Neural cell (in vitro differentiated cells): ENCODE measurements at regions not wholly inside any gene's neighbourhood (a gene's known extent, or its start where the extent isn't known, plus 50 kb on each side); places are given as distances from the start of the nearest gene placed in this dataset.

Experiments used
- H2AFZ ChIP-seq: fragments of 200-600, 300-800 bp; sonication (generic), shearing (Covaris generic); 2 replicates; pipeline ENCODE4 v1.6.0; 2014; ENCODE audit warnings: low read depth, mild to moderate bottlenecking, antibody characterized with exemption, low read length, moderate library complexity
- H3F3A ChIP-seq: fragments of 200-600 bp; shearing (Covaris generic); 2 replicates; pipeline ENCODE4 v1.6.1; 2016; ENCODE audit warnings: mild to moderate bottlenecking, moderate library complexity, mixed read lengths, antibody characterized with exemption, low read length; ENCODE audit not compliant: insufficient read depth, poor library complexity, severe bottlenecking
- H3K27ac ChIP-seq: fragments of 200-600, 300-800 bp; sonication (generic), shearing (Covaris generic); 2 replicates; pipeline ENCODE4 v1.5.1; 2014; ENCODE audit warnings: mild to moderate bottlenecking, low read length, moderate library complexity
- H3K27me3 ChIP-seq: fragments of 300-800, 200-600 bp; sonication (generic), shearing (Covaris generic); 2 replicates; pipeline ENCODE4 v1.6.0; 2014; ENCODE audit warnings: mild to moderate bottlenecking, low read depth, low read length, moderate library complexity; ENCODE audit not compliant: insufficient read depth
- H3K36me3 ChIP-seq: fragments of 300-800, 200-600 bp; sonication (generic), shearing (Covaris generic); 2 replicates; pipeline ENCODE4 v1.5.1; 2014; ENCODE audit warnings: mild to moderate bottlenecking, antibody characterized with exemption, low read length, moderate library complexity; ENCODE audit not compliant: insufficient read depth
- H3K4me2 ChIP-seq: fragments of 300-800, 200-600 bp; sonication (generic), shearing (Covaris generic); 2 replicates; pipeline ENCODE4 v1.6.0; 2014; ENCODE audit warnings: mild to moderate bottlenecking, low read length
- H3K4me3 ChIP-seq: fragments of 300-800, 200-600 bp; sonication (generic), shearing (Covaris generic); 2 replicates; pipeline ENCODE4 v1.5.1; 2014; ENCODE audit warnings: mild to moderate bottlenecking, low read length, moderate library complexity
- H3K79me2 ChIP-seq: fragments of 200-600 bp; shearing (Covaris generic); replicated peaks from 2 replicates; pipeline ENCODE4 v1.6.0; 2014; ENCODE audit warnings: mild to moderate bottlenecking, low read length, moderate library complexity; ENCODE audit not compliant: insufficient read depth
- H3K9ac ChIP-seq: fragments of 300-800, 200-600 bp; sonication (generic), shearing (Covaris generic); 2 replicates; pipeline ENCODE4 v1.6.1; 2016; ENCODE audit warnings: mild to moderate bottlenecking, low read length, mixed read lengths
- H3K9me2 ChIP-seq: fragments of 200-600 bp; shearing (Covaris generic); 2 replicates; pipeline ENCODE4 v1.6.1; 2016; ENCODE audit warnings: mild to moderate bottlenecking, low read length, mixed read lengths; ENCODE audit not compliant: insufficient read depth
- H3K9me3 ChIP-seq: fragments of 200-600, 300-800 bp; sonication (generic), shearing (Covaris generic); 2 replicates; pipeline ENCODE4 v1.6.1; 2016; ENCODE audit warnings: mild to moderate bottlenecking, mixed run types, low read length, moderate library complexity, mixed read lengths
- H4K20me1 ChIP-seq: fragments of 200-600 bp; shearing (Covaris generic); 2 replicates; pipeline ENCODE4 v1.6.1; 2016; ENCODE audit warnings: mild to moderate bottlenecking, mixed run types; ENCODE audit not compliant: insufficient read depth
- EP300 ChIP-seq: fragments of 450-650 bp; conservative IDR thresholded peaks from 2 replicates; pipeline ENCODE4 v1.6.1; 2014; ENCODE audit warnings: antibody characterized with exemption, mild to moderate bottlenecking, moderate library complexity; ENCODE audit not compliant: poor library complexity, severe bottlenecking
- EZH2 ChIP-seq: fragments of 200-600, 300-800 bp; shearing (Covaris generic), sonication (generic); IDR thresholded peaks from 2 replicates; pipeline ENCODE4 v1.6.1; 2014; ENCODE audit warnings: antibody characterized with exemption, low read length, borderline replicate concordance, mild to moderate bottlenecking; ENCODE audit not compliant: insufficient read depth, poor library complexity, severe bottlenecking
- MXI1 ChIP-seq: fragments of 450-650 bp; conservative IDR thresholded peaks from 2 replicates; pipeline ENCODE4 v1.6.1; 2014; ENCODE audit warnings: antibody characterized with exemption, mild to moderate bottlenecking; ENCODE audit not compliant: poor library complexity, severe bottlenecking
- POLR2AphosphoS5 ChIP-seq: IDR thresholded peaks from 2 replicates; pipeline ENCODE4 v1.6.1; 2012
- RAD21 ChIP-seq: fragments of 450-650 bp; conservative IDR thresholded peaks from 2 replicates; pipeline ENCODE4 v1.6.1; 2014; ENCODE audit warnings: antibody characterized with exemption, mild to moderate bottlenecking, moderate library complexity
- SMC3 ChIP-seq: fragments of 450-650 bp; conservative IDR thresholded peaks from 2 replicates; pipeline ENCODE4 v1.6.1; 2014; ENCODE audit warnings: antibody characterized with exemption, mild to moderate bottlenecking, moderate library complexity; ENCODE audit not compliant: poor library complexity
- TAF1 ChIP-seq: IDR thresholded peaks from 2 replicates; pipeline ENCODE4 v1.6.1; 2012; ENCODE audit warnings: low read depth
- TF ChIP-seq, protein P1 (sequence below): fragments of 450-650 bp; IDR thresholded peaks from 2 replicates; pipeline ENCODE4 v1.5.1; 2014; ENCODE audit warnings: antibody characterized with exemption, mild to moderate bottlenecking, moderate library complexity; ENCODE audit not compliant: poor library complexity, severe bottlenecking
- TF ChIP-seq, protein P2 (sequence below): IDR thresholded peaks from 2 replicates; pipeline ENCODE4 v1.6.1; 2012; ENCODE audit warnings: borderline replicate concordance

DNA sequence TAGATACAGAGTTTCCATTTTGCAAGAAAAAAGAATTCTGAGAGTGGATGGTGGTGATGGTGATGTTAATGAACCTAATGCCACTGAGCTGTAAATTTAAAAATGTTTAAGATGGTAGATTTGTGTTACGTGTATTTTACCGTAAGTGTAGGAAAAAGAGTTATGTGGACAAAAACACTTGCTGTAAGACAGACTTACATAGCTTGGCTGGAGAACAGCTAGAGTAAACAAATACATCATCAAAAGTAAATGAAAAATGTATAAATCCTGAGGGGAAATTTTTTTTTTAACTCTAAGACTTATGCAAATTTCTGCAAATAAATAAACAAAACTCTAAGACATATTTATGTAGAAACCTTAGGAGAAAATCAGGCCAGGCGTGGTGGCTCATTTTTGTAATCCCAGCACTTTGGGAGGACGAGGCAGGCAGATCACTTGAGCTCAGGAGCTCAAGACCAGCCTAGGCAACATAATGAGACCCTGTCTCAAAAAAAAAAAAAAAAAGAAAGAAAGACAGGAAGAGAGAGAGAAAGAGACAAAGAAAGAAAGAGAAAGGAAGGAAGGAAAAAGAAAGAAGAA is 66.2 kb upstream of the CDK13 start:
- no peaks in the 10 kb centered on the region for H3K9me2 ChIP-seq
- no peak overlapping the region for H3K27ac ChIP-seq
- H3K9ac ChIP-seq = no peak overlapping the region
- H3K4me2 ChIP-seq = no peak overlapping the region
- H4K20me1 ChIP-seq = no peaks in the 10 kb centered on the region
- no peak overlapping the region for H3K4me3 ChIP-seq
- no peaks in the 10 kb centered on the region for H3K9me3 ChIP-seq
- no peaks in the 10 kb centered on the region for H3K27me3 ChIP-seq
- H3F3A ChIP-seq = no peaks in the 10 kb centered on the region
- H2AFZ ChIP-seq = no peak overlapping the region
- H3K36me3 ChIP-seq = no peaks in the 10 kb centered on the region
- no peaks in the 10 kb centered on the region for H3K79me2 ChIP-seq
- TF ChIP-seq SMC3 (no peak), MXI1 (no peak), RAD21 (no peak)

DNA sequence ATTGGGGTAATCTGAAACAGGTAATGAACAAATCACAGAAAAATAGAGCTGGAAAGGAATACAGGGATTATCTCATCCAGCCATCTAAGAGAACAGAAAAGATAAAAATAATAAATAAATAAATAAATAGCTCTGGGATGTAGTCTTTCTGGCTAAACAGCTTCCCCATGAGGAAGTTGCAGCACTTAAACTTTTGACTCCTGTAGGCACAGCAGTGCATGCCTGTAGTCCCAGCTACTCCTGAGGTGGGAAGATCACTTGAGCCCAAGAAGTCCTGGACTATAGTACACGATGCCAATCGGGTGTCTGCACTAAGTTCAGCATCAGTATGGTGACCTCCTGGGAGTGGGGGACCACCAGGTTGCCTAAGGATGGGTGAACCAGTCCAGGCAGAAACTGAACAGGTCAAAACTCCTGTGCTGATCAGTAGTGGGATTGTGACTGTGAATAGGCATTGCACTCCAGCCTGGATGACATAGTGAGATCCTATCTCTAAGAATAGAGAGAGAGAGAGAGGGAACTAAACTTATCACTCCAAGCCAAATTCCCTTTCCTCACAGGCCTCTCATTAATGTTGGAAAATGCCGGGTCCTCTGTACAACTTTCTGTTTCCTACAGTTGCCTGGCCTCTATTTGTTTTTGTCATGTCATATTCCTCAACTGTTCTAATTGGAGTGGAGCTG is 61.7 kb upstream of the CDK13 start:
- no peak for TF ChIP-seq EP300
- no peak for TF ChIP-seq EZH2
- no peak for TF ChIP-seq SMC3
- TF ChIP-seq, protein P1, sequence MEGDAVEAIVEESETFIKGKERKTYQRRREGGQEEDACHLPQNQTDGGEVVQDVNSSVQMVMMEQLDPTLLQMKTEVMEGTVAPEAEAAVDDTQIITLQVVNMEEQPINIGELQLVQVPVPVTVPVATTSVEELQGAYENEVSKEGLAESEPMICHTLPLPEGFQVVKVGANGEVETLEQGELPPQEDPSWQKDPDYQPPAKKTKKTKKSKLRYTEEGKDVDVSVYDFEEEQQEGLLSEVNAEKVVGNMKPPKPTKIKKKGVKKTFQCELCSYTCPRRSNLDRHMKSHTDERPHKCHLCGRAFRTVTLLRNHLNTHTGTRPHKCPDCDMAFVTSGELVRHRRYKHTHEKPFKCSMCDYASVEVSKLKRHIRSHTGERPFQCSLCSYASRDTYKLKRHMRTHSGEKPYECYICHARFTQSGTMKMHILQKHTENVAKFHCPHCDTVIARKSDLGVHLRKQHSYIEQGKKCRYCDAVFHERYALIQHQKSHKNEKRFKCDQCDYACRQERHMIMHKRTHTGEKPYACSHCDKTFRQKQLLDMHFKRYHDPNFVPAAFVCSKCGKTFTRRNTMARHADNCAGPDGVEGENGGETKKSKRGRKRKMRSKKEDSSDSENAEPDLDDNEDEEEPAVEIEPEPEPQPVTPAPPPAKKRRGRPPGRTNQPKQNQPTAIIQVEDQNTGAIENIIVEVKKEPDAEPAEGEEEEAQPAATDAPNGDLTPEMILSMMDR = no peak
- no peak for TF ChIP-seq POLR2AphosphoS5
- no peak for TF ChIP-seq TAF1
- TF ChIP-seq, protein P2, sequence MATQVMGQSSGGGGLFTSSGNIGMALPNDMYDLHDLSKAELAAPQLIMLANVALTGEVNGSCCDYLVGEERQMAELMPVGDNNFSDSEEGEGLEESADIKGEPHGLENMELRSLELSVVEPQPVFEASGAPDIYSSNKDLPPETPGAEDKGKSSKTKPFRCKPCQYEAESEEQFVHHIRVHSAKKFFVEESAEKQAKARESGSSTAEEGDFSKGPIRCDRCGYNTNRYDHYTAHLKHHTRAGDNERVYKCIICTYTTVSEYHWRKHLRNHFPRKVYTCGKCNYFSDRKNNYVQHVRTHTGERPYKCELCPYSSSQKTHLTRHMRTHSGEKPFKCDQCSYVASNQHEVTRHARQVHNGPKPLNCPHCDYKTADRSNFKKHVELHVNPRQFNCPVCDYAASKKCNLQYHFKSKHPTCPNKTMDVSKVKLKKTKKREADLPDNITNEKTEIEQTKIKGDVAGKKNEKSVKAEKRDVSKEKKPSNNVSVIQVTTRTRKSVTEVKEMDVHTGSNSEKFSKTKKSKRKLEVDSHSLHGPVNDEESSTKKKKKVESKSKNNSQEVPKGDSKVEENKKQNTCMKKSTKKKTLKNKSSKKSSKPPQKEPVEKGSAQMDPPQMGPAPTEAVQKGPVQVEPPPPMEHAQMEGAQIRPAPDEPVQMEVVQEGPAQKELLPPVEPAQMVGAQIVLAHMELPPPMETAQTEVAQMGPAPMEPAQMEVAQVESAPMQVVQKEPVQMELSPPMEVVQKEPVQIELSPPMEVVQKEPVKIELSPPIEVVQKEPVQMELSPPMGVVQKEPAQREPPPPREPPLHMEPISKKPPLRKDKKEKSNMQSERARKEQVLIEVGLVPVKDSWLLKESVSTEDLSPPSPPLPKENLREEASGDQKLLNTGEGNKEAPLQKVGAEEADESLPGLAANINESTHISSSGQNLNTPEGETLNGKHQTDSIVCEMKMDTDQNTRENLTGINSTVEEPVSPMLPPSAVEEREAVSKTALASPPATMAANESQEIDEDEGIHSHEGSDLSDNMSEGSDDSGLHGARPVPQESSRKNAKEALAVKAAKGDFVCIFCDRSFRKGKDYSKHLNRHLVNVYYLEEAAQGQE = no peak
- Histone ChIP-seq H4K20me1 (no peaks in the 10 kb centered on the region), H3K36me3 (no peaks in the 10 kb centered on the region), H3K79me2 (no peaks in the 10 kb centered on the region), H3K9ac (no peak overlapping the region), H3K9me3 (no peaks in the 10 kb centered on the region), H3K27ac (no peak overlapping the region), H3K9me2 (no peaks in the 10 kb centered on the region), H3K4me2 (no peak overlapping the region), H2AFZ (no peak overlapping the region), H3K27me3 (no peaks in the 10 kb centered on the region), H3F3A (no peaks in the 10 kb centered on the region), H3K4me3 (no peak overlapping the region)
